ENCODE measurements at regions not wholly inside any gene's neighbourhood (a gene's known extent, or its start where the extent isn't known, plus 50 kb on each side); places are given as distances from the start of the nearest gene placed in this dataset.

- no peak for DNase-seq (ENCODE audit: extremely low spot score, unreplicated experiment)
- Mint-ChIP-seq H3K9me3 (no peaks in the 10 kb centered on the region), H3K36me3 (no peaks in the 10 kb centered on the region), H3K4me3 (no peak overlapping the region), H3K4me1 (ENCODE audit: unreplicated experiment) (peaks cover 7% of the 10 kb centered on the region), H3K27me3 (peaks cover 19% of the 10 kb centered on the region), H3K27ac (no peak overlapping the region)
- TF ChIP-seq, protein P1, sequence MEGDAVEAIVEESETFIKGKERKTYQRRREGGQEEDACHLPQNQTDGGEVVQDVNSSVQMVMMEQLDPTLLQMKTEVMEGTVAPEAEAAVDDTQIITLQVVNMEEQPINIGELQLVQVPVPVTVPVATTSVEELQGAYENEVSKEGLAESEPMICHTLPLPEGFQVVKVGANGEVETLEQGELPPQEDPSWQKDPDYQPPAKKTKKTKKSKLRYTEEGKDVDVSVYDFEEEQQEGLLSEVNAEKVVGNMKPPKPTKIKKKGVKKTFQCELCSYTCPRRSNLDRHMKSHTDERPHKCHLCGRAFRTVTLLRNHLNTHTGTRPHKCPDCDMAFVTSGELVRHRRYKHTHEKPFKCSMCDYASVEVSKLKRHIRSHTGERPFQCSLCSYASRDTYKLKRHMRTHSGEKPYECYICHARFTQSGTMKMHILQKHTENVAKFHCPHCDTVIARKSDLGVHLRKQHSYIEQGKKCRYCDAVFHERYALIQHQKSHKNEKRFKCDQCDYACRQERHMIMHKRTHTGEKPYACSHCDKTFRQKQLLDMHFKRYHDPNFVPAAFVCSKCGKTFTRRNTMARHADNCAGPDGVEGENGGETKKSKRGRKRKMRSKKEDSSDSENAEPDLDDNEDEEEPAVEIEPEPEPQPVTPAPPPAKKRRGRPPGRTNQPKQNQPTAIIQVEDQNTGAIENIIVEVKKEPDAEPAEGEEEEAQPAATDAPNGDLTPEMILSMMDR (conservative IDR thresholded peaks at IDR 0.05), result no peak
Observed at GRCh38 chr14:36065831-36066230, 110.7 kb downstream of the PTCSC3 start.

DNA sequence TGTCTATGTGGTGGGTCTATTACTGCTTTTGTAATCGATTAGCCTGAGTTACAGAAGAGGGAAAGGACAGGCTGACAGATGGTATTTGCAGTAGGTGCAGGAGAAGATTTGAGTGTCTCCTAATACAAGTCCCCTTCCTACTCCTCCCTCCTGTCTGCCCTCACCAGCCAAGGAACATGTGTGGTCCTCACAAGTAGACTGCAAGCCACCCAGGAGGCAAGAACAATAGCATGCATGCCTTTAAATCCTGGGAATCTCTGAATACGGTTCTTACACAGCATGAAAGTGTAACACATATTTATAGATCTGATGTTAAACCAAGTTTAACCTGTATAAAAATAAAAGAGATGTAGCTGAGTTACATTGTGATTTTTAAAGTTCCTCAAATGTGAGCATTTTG lies 117.0 kb downstream of the PTCSC3 start:
- Mint-ChIP-seq H3K9me3 (no peaks in the 10 kb centered on the region), H3K36me3 (no peaks in the 10 kb centered on the region), H3K4me3 (no peak overlapping the region), H3K27ac (no peak overlapping the region), H3K4me1 (ENCODE audit: unreplicated experiment) (peaks cover 22% of the 10 kb centered on the region), H3K27me3 (peaks cover 11% of the 10 kb centered on the region)
- TF ChIP-seq, protein P1 (conservative IDR thresholded peaks at IDR 0.05), result no peak
- no peak for DNase-seq (ENCODE audit: extremely low spot score, unreplicated experiment)

DNA sequence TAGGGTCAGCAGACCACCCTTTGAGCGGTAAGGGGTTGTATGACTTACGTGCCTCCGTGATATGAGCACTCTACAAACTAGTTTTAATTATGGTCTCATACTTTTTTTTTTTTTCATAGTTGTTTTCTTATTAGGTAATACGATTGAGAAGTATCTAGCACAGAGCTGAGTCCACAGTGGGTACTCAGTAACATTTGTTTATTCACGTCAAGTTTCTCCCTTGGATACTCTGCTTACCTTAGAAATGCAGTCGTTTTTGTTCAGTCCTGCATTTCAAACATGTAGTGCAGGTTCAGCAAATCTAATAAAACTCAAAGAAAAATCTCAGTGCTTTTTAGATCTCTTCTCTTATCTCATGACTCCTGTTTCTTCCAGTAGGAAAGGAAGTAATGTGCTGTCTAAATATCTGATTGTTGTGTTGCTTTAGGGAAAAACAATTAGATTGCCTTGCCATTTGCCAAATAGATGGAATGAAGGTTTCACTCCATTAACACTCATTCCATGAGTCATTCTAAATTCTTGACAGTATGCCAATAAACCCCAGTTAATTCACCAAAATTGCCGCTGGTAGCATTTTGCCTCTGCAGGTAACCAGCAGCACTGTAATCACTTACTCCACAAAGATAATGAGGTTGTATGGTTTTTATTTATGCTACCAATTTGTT lies 118.9 kb downstream of the PTCSC3 start:
- Mint-ChIP-seq H3K27ac (no peak overlapping the region), H3K4me1 (ENCODE audit: unreplicated experiment) (peaks cover 22% of the 10 kb centered on the region), H3K27me3 (peaks cover 6% of the 10 kb centered on the region), H3K4me3 (no peak overlapping the region), H3K36me3 (no peaks in the 10 kb centered on the region), H3K9me3 (no peaks in the 10 kb centered on the region)
- DNase-seq (ENCODE audit: extremely low spot score, unreplicated experiment), result no peak
- TF ChIP-seq, protein P1 (conservative IDR thresholded peaks at IDR 0.05), result no peak

GRCh38 chr14:36056845-36057244 lies 119.7 kb downstream of the PTCSC3 start:
- no peak overlapping the region for H3K4me3 Mint-ChIP-seq
- TF ChIP-seq, protein P1 (conservative IDR thresholded peaks at IDR 0.05), result no peak
- H3K27me3 Mint-ChIP-seq, result peaks cover 4% of the 10 kb centered on the region
- no peaks in the 10 kb centered on the region for H3K9me3 Mint-ChIP-seq
- no peaks in the 10 kb centered on the region for H3K36me3 Mint-ChIP-seq
- H3K27ac Mint-ChIP-seq, result no peak overlapping the region
- no peak for DNase-seq (ENCODE audit: extremely low spot score, unreplicated experiment)
- peaks cover 22% of the 10 kb centered on the region for H3K4me1 Mint-ChIP-seq (ENCODE audit: unreplicated experiment)

DNA sequence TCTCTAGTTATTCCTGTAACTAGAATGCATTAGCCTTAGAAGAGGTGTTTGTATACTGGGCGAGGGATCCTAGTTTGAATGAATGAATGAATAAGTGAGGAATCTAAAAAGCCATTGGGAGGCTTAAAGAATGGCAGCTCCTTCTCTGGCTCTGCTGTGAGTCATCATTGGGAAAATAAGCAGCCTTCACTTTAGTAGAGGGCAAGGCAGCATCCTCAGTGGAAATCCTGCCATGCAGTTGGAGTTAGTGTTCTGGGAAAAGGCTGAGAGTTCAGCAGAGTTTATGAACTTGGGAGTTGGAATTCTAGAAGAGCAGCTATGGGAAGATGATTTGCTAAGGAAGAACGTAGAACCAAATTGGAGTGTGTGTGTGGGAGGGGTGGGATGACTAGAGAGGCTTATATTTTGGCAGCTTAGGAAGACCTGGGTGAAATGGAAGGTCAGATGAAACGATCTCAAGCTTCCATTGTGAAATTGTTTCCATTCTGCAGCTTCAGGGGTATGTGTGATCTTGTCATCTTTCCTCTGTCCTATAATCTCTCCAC lies 120.8 kb downstream of the PTCSC3 start:
- DNase-seq (ENCODE audit: extremely low spot score, unreplicated experiment), result no peak
- peaks cover 4% of the 10 kb centered on the region for H3K27me3 Mint-ChIP-seq

More for the DNA sequence above, 120.8 kb downstream of the PTCSC3 start:
- Mint-ChIP-seq H3K4me1 (ENCODE audit: unreplicated experiment) (peaks cover 22% of the 10 kb centered on the region), H3K27ac (no peak overlapping the region), H3K9me3 (no peaks in the 10 kb centered on the region), H3K36me3 (no peaks in the 10 kb centered on the region), H3K4me3 (no peak overlapping the region)
- TF ChIP-seq, protein P1 (conservative IDR thresholded peaks at IDR 0.05), result no peak
